A549 (cell line): ENCODE measurements at regions not wholly inside any gene's neighbourhood (a gene's known extent, or its start where the extent isn't known, plus 50 kb on each side); places are given as distances from the start of the nearest gene placed in this dataset.

Source experiments
- EP300 ChIP-seq, 2 experiments: fragments of >200 bp; sonication (Bioruptor Twin); formaldehyde crosslinking; IDR thresholded peaks; 2 replicates in 1 of 2; 3 replicates in 1 of 2; pipeline ENCODE4 v1.6.1; 2016 to 2017
- ESRRA ChIP-seq: fragments of 150-350 bp; IDR thresholded peaks from 2 replicates; pipeline ENCODE4 v1.6.1; 2014; ENCODE audit warnings: mild to moderate bottlenecking, low read length, borderline replicate concordance
- KDM1A ChIP-seq: fragments of 200-600 bp; sonication (generic); IDR thresholded peaks from 2 replicates; pipeline ENCODE4 v1.6.1; 2016; ENCODE audit warnings: low read depth, mild to moderate bottlenecking
- MAZ ChIP-seq: fragments of 150-350 bp; IDR thresholded peaks from 2 replicates; pipeline ENCODE4 v1.6.1; 2014; ENCODE audit warnings: antibody characterized with exemption, low read depth, low read length, borderline replicate concordance
- POLR2A ChIP-seq: IDR thresholded peaks from 2 replicates; pipeline ENCODE4 v1.6.1; 2012; ENCODE audit warnings: mild to moderate bottlenecking, low read length
- RAD21 ChIP-seq, 2 experiments: fragments of >200 bp in 1 of 2; sonication (Bioruptor Twin) in 1 of 2; formaldehyde crosslinking in 1 of 2; IDR thresholded peaks in 1 of 2; conservative IDR thresholded peaks in 1 of 2; 2 replicates in 1 of 2; 3 replicates in 1 of 2; pipeline ENCODE4 v1.6.1; 2012 to 2018; ENCODE audit warnings: inconsistent platforms in 1 of 2
- SMC3 ChIP-seq: fragments of >200 bp; sonication (Bioruptor Twin); formaldehyde crosslinking; IDR thresholded peaks from 3 replicates; pipeline ENCODE4 v1.6.1; 2018; ENCODE audit warnings: inconsistent platforms
- SREBF2 ChIP-seq: fragments of 450-650 bp; IDR thresholded peaks from 2 replicates; pipeline ENCODE4 v1.6.1; 2014; ENCODE audit warnings: mild to moderate bottlenecking, moderate library complexity
- TP53 ChIP-seq: fragments of 250-450 bp; sonication (Bioruptor Pico); IDR thresholded peaks from 2 replicates; pipeline ENCODE4 v1.5.0; 2021; ENCODE audit warnings: mild to moderate bottlenecking, moderate library complexity
- TF ChIP-seq, protein P1 (sequence below): fragments of 450-650 bp; IDR thresholded peaks from 2 replicates; pipeline ENCODE4 v1.6.1; 2014; ENCODE audit warnings: antibody characterized with exemption
- TF ChIP-seq, protein P2 (sequence below): fragments of >200 bp; sonication (Bioruptor Twin); formaldehyde crosslinking; IDR thresholded peaks from 3 replicates; pipeline ENCODE4 v1.5.1; 2016

DNA sequence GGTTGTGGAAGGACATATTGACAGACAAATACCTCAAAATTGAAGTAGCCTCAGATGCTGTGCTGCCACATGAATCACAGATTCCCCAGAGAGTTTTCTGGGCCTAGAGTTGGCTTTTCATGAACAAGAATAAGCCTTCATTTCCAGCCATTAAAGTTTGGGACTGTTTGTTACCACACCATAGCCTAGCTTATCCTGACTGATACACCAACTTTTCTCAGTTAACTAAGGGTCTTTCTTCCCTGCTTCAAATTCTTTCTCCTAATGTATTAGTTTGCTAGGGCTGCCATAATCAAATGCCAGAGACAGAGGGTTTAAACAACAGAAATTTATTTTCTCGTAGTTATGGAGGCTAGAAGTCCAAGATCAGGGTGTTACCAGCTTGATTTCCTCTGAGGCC lies 237.4 kb upstream of the ZFP64 start:
- TF ChIP-seq, protein P1, sequence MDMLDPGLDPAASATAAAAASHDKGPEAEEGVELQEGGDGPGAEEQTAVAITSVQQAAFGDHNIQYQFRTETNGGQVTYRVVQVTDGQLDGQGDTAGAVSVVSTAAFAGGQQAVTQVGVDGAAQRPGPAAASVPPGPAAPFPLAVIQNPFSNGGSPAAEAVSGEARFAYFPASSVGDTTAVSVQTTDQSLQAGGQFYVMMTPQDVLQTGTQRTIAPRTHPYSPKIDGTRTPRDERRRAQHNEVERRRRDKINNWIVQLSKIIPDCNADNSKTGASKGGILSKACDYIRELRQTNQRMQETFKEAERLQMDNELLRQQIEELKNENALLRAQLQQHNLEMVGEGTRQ: no peak
- TF ChIP-seq, protein P2, sequence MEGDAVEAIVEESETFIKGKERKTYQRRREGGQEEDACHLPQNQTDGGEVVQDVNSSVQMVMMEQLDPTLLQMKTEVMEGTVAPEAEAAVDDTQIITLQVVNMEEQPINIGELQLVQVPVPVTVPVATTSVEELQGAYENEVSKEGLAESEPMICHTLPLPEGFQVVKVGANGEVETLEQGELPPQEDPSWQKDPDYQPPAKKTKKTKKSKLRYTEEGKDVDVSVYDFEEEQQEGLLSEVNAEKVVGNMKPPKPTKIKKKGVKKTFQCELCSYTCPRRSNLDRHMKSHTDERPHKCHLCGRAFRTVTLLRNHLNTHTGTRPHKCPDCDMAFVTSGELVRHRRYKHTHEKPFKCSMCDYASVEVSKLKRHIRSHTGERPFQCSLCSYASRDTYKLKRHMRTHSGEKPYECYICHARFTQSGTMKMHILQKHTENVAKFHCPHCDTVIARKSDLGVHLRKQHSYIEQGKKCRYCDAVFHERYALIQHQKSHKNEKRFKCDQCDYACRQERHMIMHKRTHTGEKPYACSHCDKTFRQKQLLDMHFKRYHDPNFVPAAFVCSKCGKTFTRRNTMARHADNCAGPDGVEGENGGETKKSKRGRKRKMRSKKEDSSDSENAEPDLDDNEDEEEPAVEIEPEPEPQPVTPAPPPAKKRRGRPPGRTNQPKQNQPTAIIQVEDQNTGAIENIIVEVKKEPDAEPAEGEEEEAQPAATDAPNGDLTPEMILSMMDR: no peak
- TF ChIP-seq SMC3 (no peak), SREBF2 (no peak), KDM1A (no peak), RAD21 (conservative IDR thresholded peaks at IDR 0.05 in 1 of 2, IDR thresholded peaks at IDR 0.05 in 1 of 2) (no peak), POLR2A (no peak), EP300 (IDR thresholded peaks at IDR 0.05) (no peak), TP53 (CRISPR knock-in tag) (no peak), ESRRA (no peak), MAZ (no peak)
